HCT116 (cell line): ENCODE measurements at regions not wholly inside any gene's neighbourhood (a gene's known extent, or its start where the extent isn't known, plus 50 kb on each side); places are given as distances from the start of the nearest gene placed in this dataset.

ENCODE experiments used
- ATAC-seq: fragments of 200-7000 bp; cut with Tn5 transposase; 2 replicates; pipeline ENCODE4 v1.9.1; 2020; ENCODE audit warnings: mild to moderate bottlenecking, moderate library complexity
- BruUV-seq: library from RNA; stranded (reverse); fragments of 400-500 nt; replicated peaks from 2 replicates; lab custom pipeline; 2021; lab: Mats Ljungman, UMichigan
- CTCF ChIA-PET: fragments of 300-600 bp; sonication (Branson Sonifier 250); formaldehyde crosslinking; loops from one replicate; lab custom pipeline; 2021; ENCODE audit warnings: antibody characterized with exemption; lab: Charles Lee
- POLR2A ChIA-PET: fragments of 300-600, 350-600 bp; sonication (Branson Sonifier 250); formaldehyde crosslinking; loops from one replicate; lab custom pipeline; 2021; ENCODE audit warnings: antibody characterized with exemption; lab: Charles Lee
- RAD21 ChIA-PET, 2 experiments: fragments of 300-600 bp; sonication (Branson Sonifier 250); formaldehyde crosslinking; loops; one replicate each; lab custom pipeline; 2023; ENCODE audit warnings: low total read pairs in 2 of 2; ENCODE audit not compliant: uncharacterized antibody in 2 of 2, unreplicated experiment in 2 of 2, low non-redundant PET in 1 of 2; lab: Charles Lee
- DNase-seq: peaks from one replicate; pipeline ENCODE4 v3.0.0-alpha.2; 2010; ENCODE audit warnings: low read depth, low spot score
- H2AFZ ChIP-seq: fragments of 200-600 bp; shearing (Covaris generic), sonication (generic); 2 replicates; pipeline ENCODE4 v1.6.1; 2017; ENCODE audit warnings: low read depth, mixed run types, mixed read lengths, antibody characterized with exemption, low read length; ENCODE audit not compliant: poor library complexity, severe bottlenecking
- H3K27ac ChIP-seq: 2 replicates; pipeline ENCODE4 v1.5.1; 2012; ENCODE audit warnings: low read depth, low read length
- H3K27me3 ChIP-seq: fragments of 200-600 bp; sonication (generic); 2 replicates; pipeline ENCODE4 v1.6.1; 2016; ENCODE audit warnings: mixed run types, low read length, mixed read lengths; ENCODE audit not compliant: insufficient read depth
- H3K36me3 ChIP-seq, 2 experiments: fragments of 200-500 bp in 1 of 2; fragments of 200-600 bp in 1 of 2; sonication (Bioruptor generic) in 1 of 2; sonication (generic) in 1 of 2; 2 replicates each; pipeline versions ENCODE4 v1.5.1 to v1.6.1; 2014 to 2016; ENCODE audit warnings: low read length in 2 of 2, inconsistent platforms in 1 of 2, mixed read lengths in 1 of 2, mixed run types in 1 of 2; ENCODE audit not compliant: insufficient read depth in 2 of 2, control insufficient read depth in 1 of 2
- H3K4me1 ChIP-seq, 2 experiments: fragments of 200-600 bp in 1 of 2; sonication (generic) in 1 of 2; 2 replicates each; pipeline versions ENCODE4 v1.5.1 to v1.6.1; 2012 to 2017; ENCODE audit warnings: low read length in 2 of 2, inconsistent platforms in 1 of 2, mild to moderate bottlenecking in 1 of 2, mixed read lengths in 1 of 2, mixed run types in 1 of 2, moderate library complexity in 1 of 2; ENCODE audit not compliant: insufficient read depth in 2 of 2, control insufficient read depth in 1 of 2
- H3K4me2 ChIP-seq: fragments of 200-600 bp; sonication (generic); 2 replicates; pipeline ENCODE4 v1.6.1; 2017; ENCODE audit warnings: mixed run types, low read length, mixed read lengths
- H3K4me3 ChIP-seq, 2 experiments: fragments of 200-600 bp in 1 of 2; sonication (generic) in 1 of 2; replicated peaks in 1 of 2; 2 replicates each; pipeline ENCODE4 v1.5.1; 2011 to 2016; ENCODE audit warnings: low read length in 2 of 2, control low read depth in 1 of 2, low read depth in 1 of 2, mild to moderate bottlenecking in 1 of 2, mixed read lengths in 1 of 2, mixed run types in 1 of 2
- H3K79me2 ChIP-seq: fragments of 200-600 bp; sonication (generic); 2 replicates; pipeline ENCODE4 v1.6.1; 2017; ENCODE audit warnings: mild to moderate bottlenecking, mixed run types, low read length, moderate library complexity, mixed read lengths; ENCODE audit not compliant: insufficient read depth
- H3K9ac ChIP-seq: fragments of 200-600 bp; sonication (generic); 2 replicates; pipeline ENCODE4 v1.6.1; 2016; ENCODE audit warnings: low read length, mixed read lengths
- H3K9me2 ChIP-seq: fragments of 200-600 bp; sonication (generic), shearing (Covaris generic); 2 replicates; pipeline ENCODE4 v1.6.1; 2017; ENCODE audit warnings: mixed run types, mild to moderate bottlenecking, moderate library complexity; ENCODE audit not compliant: insufficient read depth
- H3K9me3 ChIP-seq, 2 experiments: fragments of 200-500 bp in 1 of 2; fragments of 200-600 bp in 1 of 2; sonication (Bioruptor generic) in 1 of 2; sonication (generic) in 1 of 2; 2 replicates each; pipeline ENCODE4 v1.6.1; 2014 to 2017; ENCODE audit warnings: low read length in 2 of 2, mixed read lengths in 2 of 2, inconsistent platforms in 1 of 2, low read depth in 1 of 2, mild to moderate bottlenecking in 1 of 2, mixed run types in 1 of 2, moderate library complexity in 1 of 2; ENCODE audit not compliant: control insufficient read depth in 1 of 2, insufficient read depth in 1 of 2
- H4K20me1 ChIP-seq: fragments of 200-600 bp; sonication (generic), shearing (Covaris generic); 2 replicates; pipeline ENCODE4 v1.6.1; 2017; ENCODE audit warnings: mixed run types, mild to moderate bottlenecking, moderate library complexity; ENCODE audit not compliant: insufficient read depth
- ATF3 ChIP-seq: IDR thresholded peaks from 2 replicates; pipeline ENCODE4 v1.6.1; 2012
- CBX3 ChIP-seq: IDR thresholded peaks from 2 replicates; pipeline ENCODE4 v1.6.1; 2012; ENCODE audit warnings: low read depth
- CEBPB ChIP-seq: IDR thresholded peaks from 2 replicates; pipeline ENCODE4 v1.6.1; 2012; ENCODE audit warnings: low read depth
- EGR1 ChIP-seq: IDR thresholded peaks from 2 replicates; pipeline ENCODE4 v1.6.1; 2012; ENCODE audit warnings: low read depth
- EZH2 ChIP-seq: fragments of 200-600 bp; sonication (generic); IDR thresholded peaks from 2 replicates; pipeline ENCODE4 v1.6.1; 2017; ENCODE audit warnings: antibody characterized with exemption, mixed run types
- POLR2A ChIP-seq: IDR thresholded peaks from 2 replicates; pipeline ENCODE4 v1.7.0; 2011; ENCODE audit warnings: borderline replicate concordance; ENCODE audit not compliant: insufficient read depth, insufficient read length; ENCODE audit errors: extremely low read depth
- POLR2AphosphoS5 ChIP-seq: IDR thresholded peaks from 2 replicates; pipeline ENCODE4 v1.6.1; 2011; ENCODE audit warnings: mild to moderate bottlenecking, low read depth, low read length, moderate library complexity
- RAD21 ChIP-seq: IDR thresholded peaks from 2 replicates; pipeline ENCODE4 v1.6.1; 2012; ENCODE audit warnings: low read depth, mild to moderate bottlenecking
- ZBTB33 ChIP-seq: IDR thresholded peaks from 2 replicates; pipeline ENCODE4 v1.6.1; 2011; ENCODE audit warnings: mild to moderate bottlenecking, low read length, moderate library complexity; ENCODE audit not compliant: insufficient replicate concordance; ENCODE audit errors: extremely low read depth
- intact Hi-C: fragments of 100-400 bp; cut with micrococcal nuclease; formaldehyde crosslinking; loops from 2 replicates; pipeline ENCODE4 v1.10.0; 2022

GRCh38 chr18:64791236-64791635, 642.3 kb upstream of the LINC00305 start:
- H2AFZ ChIP-seq, result no peak overlapping the region
- POLR2A ChIA-PET, result no interaction called here
- intact Hi-C loops, result no loop called here

More at GRCh38 chr18:64791236-64791635, 642.3 kb upstream of the LINC00305 start:
- H3K9ac ChIP-seq, result no peak overlapping the region
- no peaks in the 10 kb centered on the region for H3K79me2 ChIP-seq
- H3K4me3 ChIP-seq, result no peak overlapping the region
- peaks cover 0 to 24% of the 10 kb centered on the region in 2 experiments; a peak in 2 of 4 replicates for H3K9me3 ChIP-seq
- DNase-seq, result no peak
- no peaks in the 10 kb centered on the region for H4K20me1 ChIP-seq
- H3K4me2 ChIP-seq, result no peak overlapping the region
- H3K27me3 ChIP-seq, result no peaks in the 10 kb centered on the region
- ChIA-PET CTCF (no interaction called here), RAD21 (no interaction called here)
- no peaks in the 10 kb centered on the region for H3K9me2 ChIP-seq
- no peak overlapping the region for H3K27ac ChIP-seq
- TF ChIP-seq EGR1 (no peak), POLR2AphosphoS5 (no peak), CBX3 (no peak), EZH2 (no peak), CEBPB (no peak), ATF3 (no peak), ZBTB33 (no peak), RAD21 (no peak), POLR2A (no peak)
- no peak for ATAC-seq
- no peaks in the 10 kb centered on the region for H3K36me3 ChIP-seq
- BruUV-seq, result no TSS peak
- H3K4me1 ChIP-seq, result no peaks in the 10 kb centered on the region
